ENCODE measurements at regions not wholly inside any gene's neighbourhood (a gene's known extent, or its start where the extent isn't known, plus 50 kb on each side); places are given as distances from the start of the nearest gene placed in this dataset.

DNA sequence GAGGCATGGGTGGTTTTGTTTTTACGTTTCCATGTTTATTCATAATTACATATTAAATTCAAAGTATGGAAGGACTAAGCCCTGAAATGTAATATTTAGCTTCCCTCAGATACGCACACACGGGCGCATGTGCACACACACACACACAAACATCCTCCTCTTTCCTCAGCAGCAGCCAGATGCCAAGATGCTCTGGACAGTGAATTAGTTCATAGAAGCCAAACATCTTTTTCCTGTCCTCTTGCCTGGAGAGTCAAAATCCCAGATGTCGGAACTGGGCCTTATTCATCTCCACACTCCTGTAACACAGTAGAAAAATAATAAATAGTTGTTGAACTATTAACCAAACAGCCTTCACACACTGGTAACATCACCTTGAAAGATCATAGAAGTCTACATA, 273.1 kb downstream of the SP3 start:
- TF ChIP-seq, protein P1, sequence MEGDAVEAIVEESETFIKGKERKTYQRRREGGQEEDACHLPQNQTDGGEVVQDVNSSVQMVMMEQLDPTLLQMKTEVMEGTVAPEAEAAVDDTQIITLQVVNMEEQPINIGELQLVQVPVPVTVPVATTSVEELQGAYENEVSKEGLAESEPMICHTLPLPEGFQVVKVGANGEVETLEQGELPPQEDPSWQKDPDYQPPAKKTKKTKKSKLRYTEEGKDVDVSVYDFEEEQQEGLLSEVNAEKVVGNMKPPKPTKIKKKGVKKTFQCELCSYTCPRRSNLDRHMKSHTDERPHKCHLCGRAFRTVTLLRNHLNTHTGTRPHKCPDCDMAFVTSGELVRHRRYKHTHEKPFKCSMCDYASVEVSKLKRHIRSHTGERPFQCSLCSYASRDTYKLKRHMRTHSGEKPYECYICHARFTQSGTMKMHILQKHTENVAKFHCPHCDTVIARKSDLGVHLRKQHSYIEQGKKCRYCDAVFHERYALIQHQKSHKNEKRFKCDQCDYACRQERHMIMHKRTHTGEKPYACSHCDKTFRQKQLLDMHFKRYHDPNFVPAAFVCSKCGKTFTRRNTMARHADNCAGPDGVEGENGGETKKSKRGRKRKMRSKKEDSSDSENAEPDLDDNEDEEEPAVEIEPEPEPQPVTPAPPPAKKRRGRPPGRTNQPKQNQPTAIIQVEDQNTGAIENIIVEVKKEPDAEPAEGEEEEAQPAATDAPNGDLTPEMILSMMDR (IDR thresholded peaks at IDR 0.05; ENCODE audit: low read depth, low read length, poor library complexity, severe bottlenecking): no peak
- no peak for TF ChIP-seq EZH2phosphoT487 (IDR thresholded peaks at IDR 0.05; ENCODE audit: borderline replicate concordance, low read length)
